ENCODE measurements at regions not wholly inside any gene's neighbourhood (a gene's known extent, or its start where the extent isn't known, plus 50 kb on each side); places are given as distances from the start of the nearest gene placed in this dataset.

GRCh38 chrX:97845451-97845850, 961.7 kb downstream of the RPA4 start:
- Histone ChIP-seq H3K9me3 (ENCODE audit: control insufficient read depth in 2 of 2, low read length in 2 of 2) (no peaks in the 10 kb centered on the region), H3K4me1 (ENCODE audit: control insufficient read depth, insufficient read depth, low read length, poor library complexity, severe bottlenecking) (no peaks in the 10 kb centered on the region), H3K36me3 (ENCODE audit: control insufficient read depth, insufficient read depth, low read length) (no peaks in the 10 kb centered on the region), H3K27ac (ENCODE audit: insufficient read depth, low read length, poor library complexity, severe bottlenecking) (no peak overlapping the region), H3K27me3 (ENCODE audit: control insufficient read depth, insufficient read depth, low read length) (no peaks in the 10 kb centered on the region), H3K4me3 (ENCODE audit: low read depth, low read length) (no peak overlapping the region)
- H3K36me3 Mint-ChIP-seq, result no peaks in the 10 kb centered on the region
- peaks cover 4% of the 10 kb centered on the region for H3K27me3 Mint-ChIP-seq
- ATAC-seq (ENCODE audit: low read depth in 2 of 2) (no peak), DNase-seq (no peak)
- H3K4me1 Mint-ChIP-seq, result no peaks in the 10 kb centered on the region
- H3K9me3 Mint-ChIP-seq, result peaks cover 3 to 23% (median 5%) of the 10 kb centered on the region in 7 donors
- H3K4me3 Mint-ChIP-seq, result no peak overlapping the region
- peak overlapping the region in 1 of 3 donors; percentile 20 for H3K27ac Mint-ChIP-seq

GRCh38 chrX:97846228-97846627, 962.5 kb downstream of the RPA4 start:
- H3K4me3 Mint-ChIP-seq, result no peak overlapping the region
- DNase-seq, result no peak
- Histone ChIP-seq H3K36me3 (ENCODE audit: control insufficient read depth, insufficient read depth, low read length) (no peaks in the 10 kb centered on the region), H3K4me1 (ENCODE audit: control insufficient read depth, insufficient read depth, low read length, poor library complexity, severe bottlenecking) (no peaks in the 10 kb centered on the region), H3K27me3 (ENCODE audit: control insufficient read depth, insufficient read depth, low read length) (no peaks in the 10 kb centered on the region), H3K4me3 (ENCODE audit: low read depth, low read length) (no peak overlapping the region), H3K9me3 (ENCODE audit: control insufficient read depth in 2 of 2, low read length in 2 of 2) (no peaks in the 10 kb centered on the region), H3K27ac (ENCODE audit: insufficient read depth, low read length, poor library complexity, severe bottlenecking) (no peak overlapping the region)
- ATAC-seq (ENCODE audit: low read depth in 2 of 2), result no peak
- H3K27me3 Mint-ChIP-seq, result peaks cover 4% of the 10 kb centered on the region
- peaks cover 3 to 23% (median 6%) of the 10 kb centered on the region in 7 donors for H3K9me3 Mint-ChIP-seq
- no peak overlapping the region for H3K27ac Mint-ChIP-seq
- H3K4me1 Mint-ChIP-seq, result no peaks in the 10 kb centered on the region
- H3K36me3 Mint-ChIP-seq, result no peaks in the 10 kb centered on the region

DNA sequence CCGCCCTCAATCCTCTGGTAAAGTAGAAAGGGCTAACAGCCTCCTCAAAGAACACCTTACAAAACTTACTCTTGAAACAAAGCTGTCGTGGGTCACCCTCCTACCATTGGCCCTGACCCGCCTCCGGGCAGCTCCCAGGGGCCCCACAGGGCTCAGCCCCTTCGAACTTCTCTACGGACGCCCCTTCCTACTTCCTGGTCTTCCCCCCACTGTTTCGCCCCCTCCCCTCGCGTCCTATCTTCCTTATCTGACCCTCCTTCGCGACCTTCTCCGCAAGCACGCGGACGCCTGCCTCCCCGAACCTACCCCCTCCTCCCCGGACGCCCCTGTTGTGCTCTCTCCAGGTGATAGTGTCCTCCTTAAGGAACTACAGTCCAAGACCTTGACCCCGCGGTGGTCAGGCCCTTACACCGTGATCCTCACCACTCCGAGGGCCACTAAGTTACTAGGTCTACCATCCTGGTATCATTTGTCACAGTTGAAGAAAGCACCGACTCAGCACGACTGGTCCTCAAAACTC, 963.1 kb downstream of the RPA4 start:
- no peaks in the 10 kb centered on the region for H3K9me3 ChIP-seq (ENCODE audit: control insufficient read depth in 2 of 2, low read length in 2 of 2)

GRCh38 chrX:97847885-97848679, 964.4 kb downstream of the RPA4 start:
- Mint-ChIP-seq H3K4me1 (no peaks in the 10 kb centered on the region), H3K9me3 (peaks cover 3 to 20% (median 8%) of the 10 kb centered on the region in 7 donors), H3K36me3 (no peaks in the 10 kb centered on the region), H3K4me3 (no peak overlapping the region), H3K27me3 (no peaks in the 10 kb centered on the region), H3K27ac (no peak overlapping the region)
- ATAC-seq (ENCODE audit: low read depth in 2 of 2) (no peak), DNase-seq (no peak)
- H3K9me3 ChIP-seq (ENCODE audit: control insufficient read depth in 2 of 2, low read length in 2 of 2), result no peaks in the 10 kb centered on the region
- no peaks in the 10 kb centered on the region for H3K27me3 ChIP-seq (ENCODE audit: control insufficient read depth, insufficient read depth, low read length)
- no peaks in the 10 kb centered on the region for H3K36me3 ChIP-seq (ENCODE audit: control insufficient read depth, insufficient read depth, low read length)
- no peak overlapping the region for H3K4me3 ChIP-seq (ENCODE audit: low read depth, low read length)
- H3K27ac ChIP-seq (ENCODE audit: insufficient read depth, low read length, poor library complexity, severe bottlenecking), result no peak overlapping the region
- no peaks in the 10 kb centered on the region for H3K4me1 ChIP-seq (ENCODE audit: control insufficient read depth, insufficient read depth, low read length, poor library complexity, severe bottlenecking)

More for the DNA sequence above, 963.1 kb downstream of the RPA4 start:
- DNase-seq (no peak), ATAC-seq (ENCODE audit: low read depth in 2 of 2) (no peak)
- no peaks in the 10 kb centered on the region for H3K4me1 ChIP-seq (ENCODE audit: control insufficient read depth, insufficient read depth, low read length, poor library complexity, severe bottlenecking)
- H3K9me3 Mint-ChIP-seq, result peaks cover 3 to 23% (median 8%) of the 10 kb centered on the region in 7 donors
- peaks cover 4% of the 10 kb centered on the region for H3K27me3 Mint-ChIP-seq
- no peaks in the 10 kb centered on the region for H3K36me3 Mint-ChIP-seq
- no peak overlapping the region for H3K4me3 ChIP-seq (ENCODE audit: low read depth, low read length)
- H3K27ac Mint-ChIP-seq, result no peak overlapping the region
- H3K27ac ChIP-seq (ENCODE audit: insufficient read depth, low read length, poor library complexity, severe bottlenecking), result no peak overlapping the region
- H3K36me3 ChIP-seq (ENCODE audit: control insufficient read depth, insufficient read depth, low read length), result no peaks in the 10 kb centered on the region
- no peak overlapping the region for H3K4me3 Mint-ChIP-seq
- no peaks in the 10 kb centered on the region for H3K27me3 ChIP-seq (ENCODE audit: control insufficient read depth, insufficient read depth, low read length)
- no peaks in the 10 kb centered on the region for H3K4me1 Mint-ChIP-seq

DNA sequence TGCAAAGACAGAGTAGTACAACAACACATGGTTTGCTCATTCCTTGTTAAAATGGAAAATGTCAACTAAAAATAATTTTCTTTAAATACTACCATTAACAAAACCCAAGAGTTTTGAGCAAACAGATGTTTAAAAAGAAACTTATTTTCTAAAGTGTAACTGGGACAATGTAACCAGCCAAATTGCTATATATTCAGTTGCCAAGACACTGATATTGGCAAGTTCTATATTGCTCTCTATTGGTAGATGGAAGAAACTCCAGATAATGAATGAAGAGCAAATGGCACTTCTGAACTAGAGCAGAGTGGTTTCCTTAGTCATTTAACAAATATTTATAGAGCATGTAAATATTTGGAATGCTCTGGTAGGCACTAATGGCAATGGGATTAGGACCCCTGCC, 966.2 kb downstream of the RPA4 start:
- H3K27ac Mint-ChIP-seq, result no peak overlapping the region
- Histone ChIP-seq H3K9me3 (ENCODE audit: control insufficient read depth in 2 of 2, low read length in 2 of 2) (no peaks in the 10 kb centered on the region), H3K4me1 (ENCODE audit: control insufficient read depth, insufficient read depth, low read length, poor library complexity, severe bottlenecking) (no peaks in the 10 kb centered on the region), H3K4me3 (ENCODE audit: low read depth, low read length) (no peak overlapping the region), H3K27me3 (ENCODE audit: control insufficient read depth, insufficient read depth, low read length) (no peaks in the 10 kb centered on the region), H3K27ac (ENCODE audit: insufficient read depth, low read length, poor library complexity, severe bottlenecking) (no peak overlapping the region), H3K36me3 (ENCODE audit: control insufficient read depth, insufficient read depth, low read length) (no peaks in the 10 kb centered on the region)
- no peaks in the 10 kb centered on the region for H3K4me1 Mint-ChIP-seq
- no peaks in the 10 kb centered on the region for H3K36me3 Mint-ChIP-seq
- H3K4me3 Mint-ChIP-seq, result no peak overlapping the region
- DNase-seq, result no peak
- no peak for ATAC-seq (ENCODE audit: low read depth in 2 of 2)
- H3K9me3 Mint-ChIP-seq, result peaks cover 2 to 14% (median 4%) of the 10 kb centered on the region in 7 donors
- H3K27me3 Mint-ChIP-seq, result no peaks in the 10 kb centered on the region

GRCh38 chrX:97850911-97851310, 967.2 kb downstream of the RPA4 start:
- no peak for DNase-seq
- no peaks in the 10 kb centered on the region for H3K27me3 ChIP-seq (ENCODE audit: control insufficient read depth, insufficient read depth, low read length)
- no peaks in the 10 kb centered on the region for H3K36me3 ChIP-seq (ENCODE audit: control insufficient read depth, insufficient read depth, low read length)
- Mint-ChIP-seq H3K27me3 (no peaks in the 10 kb centered on the region), H3K27ac (no peak overlapping the region), H3K9me3 (peaks cover 0 to 10% (median 4%) of the 10 kb centered on the region in 7 donors), H3K36me3 (no peaks in the 10 kb centered on the region), H3K4me1 (no peaks in the 10 kb centered on the region), H3K4me3 (no peak overlapping the region)
- no peak overlapping the region for H3K27ac ChIP-seq (ENCODE audit: insufficient read depth, low read length, poor library complexity, severe bottlenecking)
- no peak for ATAC-seq (ENCODE audit: low read depth in 2 of 2)
- H3K9me3 ChIP-seq (ENCODE audit: control insufficient read depth in 2 of 2, low read length in 2 of 2), result no peaks in the 10 kb centered on the region
- no peak overlapping the region for H3K4me3 ChIP-seq (ENCODE audit: low read depth, low read length)
- H3K4me1 ChIP-seq (ENCODE audit: control insufficient read depth, insufficient read depth, low read length, poor library complexity, severe bottlenecking), result no peaks in the 10 kb centered on the region

GRCh38 chrX:97854086-97854485, 970.4 kb downstream of the RPA4 start:
- H3K4me3 Mint-ChIP-seq, result no peak overlapping the region
- no peaks in the 10 kb centered on the region for H3K36me3 Mint-ChIP-seq
- H3K27me3 Mint-ChIP-seq, result no peaks in the 10 kb centered on the region
- Histone ChIP-seq H3K4me1 (ENCODE audit: control insufficient read depth, insufficient read depth, low read length, poor library complexity, severe bottlenecking) (no peaks in the 10 kb centered on the region), H3K4me3 (ENCODE audit: low read depth, low read length) (no peak overlapping the region), H3K9me3 (ENCODE audit: control insufficient read depth in 2 of 2, low read length in 2 of 2) (no peaks in the 10 kb centered on the region), H3K36me3 (ENCODE audit: control insufficient read depth, insufficient read depth, low read length) (no peaks in the 10 kb centered on the region), H3K27me3 (ENCODE audit: control insufficient read depth, insufficient read depth, low read length) (peaks cover 2% of the 10 kb centered on the region), H3K27ac (ENCODE audit: insufficient read depth, low read length, poor library complexity, severe bottlenecking) (no peak overlapping the region)
- no peak for ATAC-seq (ENCODE audit: low read depth in 2 of 2)
- H3K27ac Mint-ChIP-seq, result no peak overlapping the region
- H3K9me3 Mint-ChIP-seq, result peaks cover 0 to 7% (median 0%) of the 10 kb centered on the region in 7 donors
- H3K4me1 Mint-ChIP-seq, result no peaks in the 10 kb centered on the region
- DNase-seq, result no peak

DNA sequence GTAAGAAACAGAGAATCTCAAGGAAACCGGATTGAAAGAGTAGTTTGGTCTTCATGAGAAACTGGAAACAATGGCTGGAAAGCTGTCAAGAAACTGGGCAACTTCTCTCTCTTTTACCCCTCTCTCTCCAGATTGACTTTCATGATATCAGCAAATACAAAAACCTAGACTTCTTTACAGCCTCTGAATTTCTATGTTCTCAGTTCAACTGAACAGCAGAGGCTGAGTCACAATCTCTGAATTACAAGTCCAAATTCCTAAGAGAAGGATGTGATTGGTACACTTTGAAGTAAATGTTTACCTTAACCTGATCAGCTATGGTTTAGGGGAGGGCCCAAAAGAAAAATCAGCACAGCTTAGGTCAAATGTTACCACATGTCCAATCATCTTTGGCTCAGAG, 974.9 kb downstream of the RPA4 start:
- Mint-ChIP-seq H3K27ac (no peak overlapping the region), H3K4me3 (no peak overlapping the region), H3K27me3 (no peaks in the 10 kb centered on the region), H3K36me3 (no peaks in the 10 kb centered on the region), H3K4me1 (no peaks in the 10 kb centered on the region), H3K9me3 (peaks cover 0 to 4% (median 0%) of the 10 kb centered on the region in 7 donors)
- Histone ChIP-seq H3K4me1 (ENCODE audit: control insufficient read depth, insufficient read depth, low read length, poor library complexity, severe bottlenecking) (no peaks in the 10 kb centered on the region), H3K4me3 (ENCODE audit: low read depth, low read length) (no peak overlapping the region), H3K36me3 (ENCODE audit: control insufficient read depth, insufficient read depth, low read length) (no peaks in the 10 kb centered on the region), H3K27ac (ENCODE audit: insufficient read depth, low read length, poor library complexity, severe bottlenecking) (no peak overlapping the region), H3K27me3 (ENCODE audit: control insufficient read depth, insufficient read depth, low read length) (peaks cover 2% of the 10 kb centered on the region), H3K9me3 (ENCODE audit: control insufficient read depth in 2 of 2, low read length in 2 of 2) (no peaks in the 10 kb centered on the region)
- DNase-seq (no peak), ATAC-seq (ENCODE audit: low read depth in 2 of 2) (no peak)

Measured in CD4-positive, CD25-positive, alpha-beta regulatory T cell (primary cell).